ENCODE measurements at regions not wholly inside any gene's neighbourhood (a gene's known extent, or its start where the extent isn't known, plus 50 kb on each side); places are given as distances from the start of the nearest gene placed in this dataset.

DNA sequence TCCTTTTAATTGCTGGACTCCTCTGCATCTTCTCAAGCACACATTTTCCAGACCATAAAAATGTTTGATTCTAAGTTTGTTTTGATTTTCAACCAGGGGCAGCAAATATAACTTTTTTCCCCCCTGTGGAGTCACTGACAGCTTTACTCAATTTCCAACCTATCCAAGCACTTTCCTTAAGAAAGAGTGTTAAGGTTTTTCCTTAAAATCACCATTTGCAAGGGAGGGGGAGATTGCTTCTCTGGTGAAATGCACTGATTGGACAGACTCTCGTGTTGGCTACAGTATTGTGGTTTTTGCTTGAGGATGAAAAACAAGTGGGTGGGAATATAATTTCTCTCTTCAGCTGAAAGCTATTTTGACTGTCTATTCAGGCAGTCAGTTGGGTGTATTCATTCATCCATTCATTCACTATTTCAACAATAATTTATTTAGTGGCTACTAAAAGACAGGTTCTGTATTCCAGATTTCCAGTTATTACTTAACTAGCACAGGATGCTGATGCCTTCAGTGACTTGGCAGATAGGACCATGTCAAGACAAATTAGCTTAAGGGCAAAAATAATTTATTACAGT lies 146.3 kb downstream of the BAMBI start:
- DNase-seq (ENCODE audit: low read depth), result no peak
- TF ChIP-seq, protein P1, sequence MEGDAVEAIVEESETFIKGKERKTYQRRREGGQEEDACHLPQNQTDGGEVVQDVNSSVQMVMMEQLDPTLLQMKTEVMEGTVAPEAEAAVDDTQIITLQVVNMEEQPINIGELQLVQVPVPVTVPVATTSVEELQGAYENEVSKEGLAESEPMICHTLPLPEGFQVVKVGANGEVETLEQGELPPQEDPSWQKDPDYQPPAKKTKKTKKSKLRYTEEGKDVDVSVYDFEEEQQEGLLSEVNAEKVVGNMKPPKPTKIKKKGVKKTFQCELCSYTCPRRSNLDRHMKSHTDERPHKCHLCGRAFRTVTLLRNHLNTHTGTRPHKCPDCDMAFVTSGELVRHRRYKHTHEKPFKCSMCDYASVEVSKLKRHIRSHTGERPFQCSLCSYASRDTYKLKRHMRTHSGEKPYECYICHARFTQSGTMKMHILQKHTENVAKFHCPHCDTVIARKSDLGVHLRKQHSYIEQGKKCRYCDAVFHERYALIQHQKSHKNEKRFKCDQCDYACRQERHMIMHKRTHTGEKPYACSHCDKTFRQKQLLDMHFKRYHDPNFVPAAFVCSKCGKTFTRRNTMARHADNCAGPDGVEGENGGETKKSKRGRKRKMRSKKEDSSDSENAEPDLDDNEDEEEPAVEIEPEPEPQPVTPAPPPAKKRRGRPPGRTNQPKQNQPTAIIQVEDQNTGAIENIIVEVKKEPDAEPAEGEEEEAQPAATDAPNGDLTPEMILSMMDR (IDR thresholded peaks at IDR 0.05; ENCODE audit: low read depth, low read length, missing control alignments), result no peak
- no peak overlapping the region for H3K4me3 ChIP-seq (ENCODE audit: low read depth, low read length)

DNA sequence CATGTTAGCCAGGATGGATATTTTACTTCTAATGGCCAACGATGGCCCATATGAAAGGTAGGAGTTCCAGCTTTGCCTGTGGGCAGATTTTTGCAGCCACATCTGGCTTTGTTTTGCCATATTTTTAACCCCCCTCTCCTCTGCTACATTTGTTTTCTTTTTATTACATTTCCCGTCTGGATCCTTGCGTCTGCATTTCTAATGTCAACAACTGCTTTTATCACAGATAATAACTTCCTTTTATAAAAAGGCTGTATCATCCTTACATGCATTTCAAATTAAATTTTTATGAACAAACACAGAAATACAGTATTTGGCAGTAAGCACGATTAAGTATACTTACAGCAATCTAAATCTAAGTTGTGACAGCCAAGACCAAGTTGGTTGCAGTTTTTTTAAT lies 156.0 kb downstream of the BAMBI start:
- TF ChIP-seq, protein P1 (IDR thresholded peaks at IDR 0.05; ENCODE audit: low read depth, low read length, missing control alignments), result no peak
- no peak overlapping the region for H3K4me3 ChIP-seq (ENCODE audit: low read depth, low read length)
- no peak for DNase-seq (ENCODE audit: low read depth)

DNA sequence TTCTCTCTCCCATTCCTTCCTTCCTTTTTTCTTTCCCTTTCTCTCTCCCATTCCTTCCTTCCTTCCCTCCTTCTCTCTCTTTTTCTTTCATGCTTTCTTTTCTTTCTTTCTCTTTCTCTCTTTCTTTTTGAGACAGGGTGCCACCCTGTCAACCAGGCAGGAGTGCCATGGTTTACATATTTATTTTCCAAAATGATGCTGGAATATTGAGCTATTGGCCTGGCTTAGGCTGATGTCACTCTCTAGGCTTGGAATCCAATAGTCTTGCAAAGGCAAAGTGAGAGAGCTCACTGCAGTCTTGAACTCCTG lies 159.1 kb downstream of the BAMBI start:
- TF ChIP-seq, protein P1 (IDR thresholded peaks at IDR 0.05; ENCODE audit: low read depth, low read length, missing control alignments), result no peak
- H3K4me3 ChIP-seq (ENCODE audit: low read depth, low read length), result no peak overlapping the region
- no peak for DNase-seq (ENCODE audit: low read depth)

DNA sequence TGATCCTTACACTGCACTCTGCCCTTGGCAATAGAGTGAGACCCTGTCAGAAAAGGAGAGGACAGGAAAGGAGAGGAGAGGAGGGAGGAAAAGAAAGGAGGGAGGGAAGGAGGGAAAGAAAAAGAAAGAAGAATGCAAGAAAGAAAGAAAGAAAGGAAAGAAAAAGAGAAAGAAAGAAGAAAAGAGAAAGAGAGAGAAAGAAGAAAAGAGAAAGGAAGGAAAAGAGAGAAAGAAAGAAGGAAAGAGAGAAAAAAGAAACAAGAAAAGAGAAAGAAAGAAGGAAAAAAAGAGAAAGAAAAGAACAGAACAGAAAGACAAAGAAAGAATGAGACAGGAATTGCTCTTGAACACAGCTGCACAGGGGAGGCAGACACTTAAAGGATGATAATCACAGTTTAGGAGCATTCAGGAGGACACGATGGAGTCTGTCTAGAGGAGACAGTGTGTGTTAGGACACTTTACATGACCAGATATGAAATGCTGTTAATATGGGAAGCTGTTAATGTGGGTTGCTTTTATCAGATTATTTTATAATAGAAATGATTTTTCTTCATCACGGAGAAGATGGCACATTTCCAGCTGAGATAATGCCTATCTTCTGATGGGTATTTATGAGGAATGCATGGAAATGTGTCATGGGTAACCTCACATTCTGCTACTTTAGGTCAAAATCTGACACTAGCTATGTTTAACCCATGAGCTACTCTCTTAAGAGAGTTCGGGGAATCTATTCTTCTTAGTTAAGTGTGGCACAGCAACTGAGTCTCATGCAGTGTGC lies 160.5 kb downstream of the BAMBI start:
- DNase-seq (ENCODE audit: low read depth), result no peak
- TF ChIP-seq, protein P1 (IDR thresholded peaks at IDR 0.05; ENCODE audit: low read depth, low read length, missing control alignments), result no peak
- H3K4me3 ChIP-seq (ENCODE audit: low read depth, low read length), result no peak overlapping the region

DNA sequence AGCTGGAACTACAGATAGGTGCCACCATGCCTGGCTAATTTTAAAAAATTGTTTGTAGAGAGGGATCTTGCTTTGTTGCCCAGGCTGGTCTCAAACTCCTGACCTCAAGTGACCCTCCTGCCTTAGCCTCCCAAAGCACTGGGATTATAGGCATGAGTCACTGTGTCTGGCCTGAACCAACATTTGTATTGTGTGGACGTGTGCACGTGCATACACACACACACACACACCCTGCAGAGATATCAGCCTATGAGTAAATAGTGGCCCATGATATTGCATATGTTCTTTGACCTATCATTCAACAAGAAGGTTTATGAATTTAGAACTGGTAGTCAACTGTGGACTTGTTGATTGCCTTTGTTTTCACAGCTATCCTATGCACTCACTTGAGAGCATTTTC lies 161.6 kb downstream of the BAMBI start:
- TF ChIP-seq, protein P1 (IDR thresholded peaks at IDR 0.05; ENCODE audit: low read depth, low read length, missing control alignments), result no peak
- H3K4me3 ChIP-seq (ENCODE audit: low read depth, low read length), result no peak overlapping the region
- no peak for DNase-seq (ENCODE audit: low read depth)

DNA sequence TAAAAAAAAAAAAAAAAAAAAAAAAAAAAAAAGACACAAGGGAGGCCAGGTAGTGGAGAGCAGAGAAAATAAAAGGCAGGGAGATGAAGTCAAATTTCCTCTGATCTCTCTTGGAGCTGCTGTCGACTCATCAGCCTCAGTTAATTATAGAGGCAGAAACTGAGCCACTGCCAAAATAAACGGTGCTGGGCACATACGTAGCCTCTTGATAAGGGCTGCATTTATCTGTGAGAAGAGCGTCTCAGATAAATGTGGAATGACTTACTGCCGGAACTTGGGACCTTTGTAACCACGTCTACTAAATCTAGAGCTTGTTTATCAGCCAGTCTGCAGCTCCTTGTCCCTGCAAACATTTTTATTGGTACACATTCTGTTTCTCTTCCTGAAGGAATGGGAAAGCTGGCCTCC lies 162.3 kb downstream of the BAMBI start:
- DNase-seq (ENCODE audit: low read depth), result no peak
- TF ChIP-seq, protein P1 (IDR thresholded peaks at IDR 0.05; ENCODE audit: low read depth, low read length, missing control alignments), result no peak
- no peak overlapping the region for H3K4me3 ChIP-seq (ENCODE audit: low read depth, low read length)

DNA sequence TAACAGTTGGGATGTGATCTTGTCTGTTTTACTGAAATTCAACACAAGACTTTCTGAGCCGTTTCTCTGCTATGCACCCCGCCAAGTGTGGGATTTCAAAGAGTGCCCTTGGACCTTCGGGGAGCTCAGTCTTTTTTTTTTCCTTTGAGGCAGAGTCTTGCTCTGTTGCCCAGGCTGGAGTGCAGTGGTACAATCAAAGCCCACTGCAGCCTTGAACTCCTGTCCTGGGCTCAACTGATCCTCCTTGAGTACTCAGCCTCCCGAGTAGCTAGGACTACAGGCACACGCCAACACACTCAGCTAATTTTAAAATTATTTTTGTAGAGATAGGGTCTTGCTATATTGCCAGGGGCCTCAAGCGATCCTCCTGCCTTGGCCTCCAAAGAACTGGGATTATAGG lies 162.9 kb downstream of the BAMBI start:
- H3K4me3 ChIP-seq (ENCODE audit: low read depth, low read length), result no peak overlapping the region
- TF ChIP-seq, protein P1 (IDR thresholded peaks at IDR 0.05; ENCODE audit: low read depth, low read length, missing control alignments), result no peak
- no peak for DNase-seq (ENCODE audit: low read depth)
